ENCODE measurements at regions not wholly inside any gene's neighbourhood (a gene's known extent, or its start where the extent isn't known, plus 50 kb on each side); places are given as distances from the start of the nearest gene placed in this dataset.

GRCh38 chr20:39632176-39632575 is 670.0 kb downstream of the DHX35 start:
- intact Hi-C loops (cut with DNase I) = no loop called here
- no peak for TF ChIP-seq POLR2A (IDR thresholded peaks at IDR 0.05)
- no peak for TF ChIP-seq CTCF (IDR thresholded peaks at IDR 0.05)
- Histone ChIP-seq H3K9me3 (no peaks in the 10 kb centered on the region), H3K36me3 (replicated peaks in 1 of 2; ENCODE audit: insufficient read depth in 1 of 2, low read depth in 2 of 2) (no peaks in the 10 kb centered on the region), H3K4me3 (no peak overlapping the region), H3K4me1 (no peaks in the 10 kb centered on the region), H3K27ac (no peak overlapping the region), H3K27me3 (no peaks in the 10 kb centered on the region)
- DNase-seq (no peak), ATAC-seq (no peak)

GRCh38 chr20:39631557-39631956 is 669.4 kb downstream of the DHX35 start:
- Histone ChIP-seq H3K4me3 (no peak overlapping the region), H3K27ac (no peak overlapping the region), H3K27me3 (no peaks in the 10 kb centered on the region), H3K4me1 (no peaks in the 10 kb centered on the region), H3K9me3 (no peaks in the 10 kb centered on the region), H3K36me3 (replicated peaks in 1 of 2; ENCODE audit: insufficient read depth in 1 of 2, low read depth in 2 of 2) (no peaks in the 10 kb centered on the region)
- intact Hi-C loops (cut with DNase I) = no loop called here
- TF ChIP-seq POLR2A (IDR thresholded peaks at IDR 0.05) = no peak
- TF ChIP-seq CTCF (IDR thresholded peaks at IDR 0.05) = no peak
- no peak for ATAC-seq
- DNase-seq = no peak

- Histone ChIP-seq H3K27ac (no peak overlapping the region), H3K4me3 (no peak overlapping the region), H3K4me1 (no peaks in the 10 kb centered on the region), H3K36me3 (replicated peaks in 1 of 2; ENCODE audit: insufficient read depth in 1 of 2, low read depth in 2 of 2) (no peaks in the 10 kb centered on the region), H3K27me3 (no peaks in the 10 kb centered on the region), H3K9me3 (no peaks in the 10 kb centered on the region)
- no peak for ATAC-seq
- WGBS, 2 donors = 74 to 76% methylated on average over 4 of the region's 4 CpGs
- intact Hi-C loops (cut with DNase I) = no loop called here
- peak in 1 of 4 donors; percentile 4 for DNase-seq
- TF ChIP-seq CTCF (IDR thresholded peaks at IDR 0.05) (no peak), POLR2A (IDR thresholded peaks at IDR 0.05) (no peak)
Measured at GRCh38 chr20:39630215-39630908, 668.2 kb downstream of the DHX35 start.

- DNase-seq (no peak), ATAC-seq (no peak)
- Histone ChIP-seq H3K4me3 (no peak overlapping the region), H3K27ac (no peak overlapping the region), H3K9me3 (no peaks in the 10 kb centered on the region), H3K4me1 (no peaks in the 10 kb centered on the region), H3K27me3 (no peaks in the 10 kb centered on the region), H3K36me3 (replicated peaks in 1 of 2; ENCODE audit: insufficient read depth in 1 of 2, low read depth in 2 of 2) (no peaks in the 10 kb centered on the region)
- 72 to 78% methylated on average over 1 of the region's 1 CpG for WGBS, 2 donors
- TF ChIP-seq POLR2A (IDR thresholded peaks at IDR 0.05) = no peak
- TF ChIP-seq CTCF (IDR thresholded peaks at IDR 0.05) = no peak
- intact Hi-C loops (cut with DNase I) = no loop called here
Measured at GRCh38 chr20:39627765-39628164, 665.6 kb downstream of the DHX35 start.

- WGBS, 2 donors = 40 to 43% methylated on average over 1 of the region's 1 CpG
- Histone ChIP-seq H3K36me3 (replicated peaks in 1 of 2; ENCODE audit: insufficient read depth in 1 of 2, low read depth in 2 of 2) (no peaks in the 10 kb centered on the region), H3K4me3 (no peak overlapping the region), H3K27me3 (no peaks in the 10 kb centered on the region), H3K9me3 (no peaks in the 10 kb centered on the region), H3K4me1 (no peaks in the 10 kb centered on the region), H3K27ac (no peak overlapping the region)
- no peak for DNase-seq
- no peak for ATAC-seq
- no peak for TF ChIP-seq CTCF (IDR thresholded peaks at IDR 0.05)
- no peak for TF ChIP-seq POLR2A (IDR thresholded peaks at IDR 0.05)
- intact Hi-C loops (cut with DNase I) = no loop called here
Measured at GRCh38 chr20:39624316-39624715, 662.2 kb downstream of the DHX35 start.

Measured in body of pancreas (tissue), 4 donors.